ENCODE measurements at regions not wholly inside any gene's neighbourhood (a gene's known extent, or its start where the extent isn't known, plus 50 kb on each side); places are given as distances from the start of the nearest gene placed in this dataset.

- no peak for TF ChIP-seq POLR2AphosphoS5 (IDR thresholded peaks at IDR 0.05; ENCODE audit: borderline replicate concordance, low read depth, low read length)
- TF ChIP-seq EZH2 (IDR thresholded peaks at IDR 0.05), result no peak
Measured at GRCh38 chr1:200353232-200353631, 56.6 kb downstream of the ZNF281 start.
